ENCODE measurements at regions not wholly inside any gene's neighbourhood (a gene's known extent, or its start where the extent isn't known, plus 50 kb on each side); places are given as distances from the start of the nearest gene placed in this dataset.

DNA sequence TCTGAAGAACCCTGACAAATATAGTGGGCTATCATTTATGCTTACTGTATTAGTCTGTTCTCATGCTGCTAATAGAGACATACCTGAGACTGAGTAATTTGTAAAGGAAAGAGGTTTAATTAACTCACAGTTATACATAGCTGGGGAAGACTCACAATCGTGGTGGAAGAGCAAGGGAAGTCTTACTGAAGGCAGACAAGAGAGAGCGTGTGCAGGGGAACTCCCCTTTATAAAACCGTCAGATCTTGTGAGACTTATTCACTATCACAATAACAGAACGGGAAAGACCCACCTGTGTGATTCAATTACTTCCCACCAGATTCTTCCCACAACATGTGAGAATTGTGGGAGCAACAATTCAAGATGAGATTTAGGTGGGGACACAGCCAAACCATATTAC, 526.8 kb upstream of the GOT2 start:
- H3K9me3 ChIP-seq (replicated peaks; ENCODE audit: control insufficient read depth, insufficient read depth, low read length), result no peaks in the 10 kb centered on the region
- no peak for FAIRE-seq
- SMC1A ChIA-PET (ENCODE audit: uncharacterized antibody, unreplicated experiment), result no interaction called here
- BruUV-seq (replicated peaks), result no TSS peak
- H3K4me2 ChIP-seq (ENCODE audit: control insufficient read depth, insufficient read depth), result no peak overlapping the region
- RAD21 ChIA-PET (ENCODE audit: unreplicated experiment), result no interaction called here
- no peak for TF ChIP-seq KLF5 (IDR thresholded peaks at IDR 0.05; ENCODE audit: partially characterized antibody)
- TF ChIP-seq, protein P1, sequence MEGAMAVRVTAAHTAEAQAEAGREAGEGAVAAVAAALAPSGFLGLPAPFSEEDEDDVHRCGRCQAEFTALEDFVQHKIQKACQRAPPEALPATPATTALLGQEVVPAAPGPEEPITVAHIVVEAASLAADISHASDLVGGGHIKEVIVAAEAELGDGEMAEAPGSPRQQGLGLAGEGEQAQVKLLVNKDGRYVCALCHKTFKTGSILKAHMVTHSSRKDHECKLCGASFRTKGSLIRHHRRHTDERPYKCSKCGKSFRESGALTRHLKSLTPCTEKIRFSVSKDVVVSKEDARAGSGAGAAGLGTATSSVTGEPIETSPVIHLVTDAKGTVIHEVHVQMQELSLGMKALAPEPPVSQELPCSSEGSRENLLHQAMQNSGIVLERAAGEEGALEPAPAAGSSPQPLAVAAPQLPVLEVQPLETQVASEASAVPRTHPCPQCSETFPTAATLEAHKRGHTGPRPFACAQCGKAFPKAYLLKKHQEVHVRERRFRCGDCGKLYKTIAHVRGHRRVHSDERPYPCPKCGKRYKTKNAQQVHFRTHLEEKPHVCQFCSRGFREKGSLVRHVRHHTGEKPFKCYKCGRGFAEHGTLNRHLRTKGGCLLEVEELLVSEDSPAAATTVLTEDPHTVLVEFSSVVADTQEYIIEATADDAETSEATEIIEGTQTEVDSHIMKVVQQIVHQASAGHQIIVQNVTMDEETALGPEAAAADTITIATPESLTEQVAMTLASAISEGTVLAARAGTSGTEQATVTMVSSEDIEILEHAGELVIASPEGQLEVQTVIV (IDR thresholded peaks at IDR 0.05; ENCODE audit: borderline replicate concordance, partially characterized antibody), result no peak
- CTCF ChIA-PET, result no interaction called here
- intact Hi-C loops (cut with micrococcal nuclease; ENCODE audit: unreplicated experiment) (no loop called here), in situ Hi-C loops (cut with MboI) (no loop called here)
- WGBS (ENCODE audit: insufficient coverage, insufficient replicate concordance, low lambda C conversion rate, missing lambda C conversion rate), result 33% methylated on average over 4 of the region's 4 CpGs
- H3K36me3 ChIP-seq (ENCODE audit: control insufficient read depth in 2 of 2, insufficient read depth in 2 of 2, low read length in 1 of 2), result no peaks in the 10 kb centered on the region
- no peaks in the 10 kb centered on the region for H3K79me2 ChIP-seq (ENCODE audit: control insufficient read depth, insufficient read depth, low read length)
- no peaks in the 10 kb centered on the region for H4K20me1 ChIP-seq (ENCODE audit: control insufficient read depth, insufficient read depth)
- H3K9ac ChIP-seq (ENCODE audit: control insufficient read depth, insufficient read depth, low read length), result no peak overlapping the region
- no peak overlapping the region for H3K4me3 ChIP-seq
- POLR2A ChIA-PET, result no interaction called here
- H3K27me3 ChIP-seq (replicated peaks in 1 of 2; ENCODE audit: control insufficient read depth in 2 of 2, insufficient read depth in 2 of 2, low read length in 1 of 2), result no peaks in the 10 kb centered on the region
- H3K4me1 ChIP-seq (ENCODE audit: control insufficient read depth, insufficient read depth, low read length), result no peaks in the 10 kb centered on the region
- ATAC-seq, result no peak
- no peak overlapping the region for H2AFZ ChIP-seq (ENCODE audit: control insufficient read depth, low read depth, low read length)
- DNase-seq (ENCODE audit: low read depth, low spot score), result no peak
- H3K27ac ChIP-seq (ENCODE audit: control insufficient read depth, insufficient read depth), result no peak overlapping the region

DNA sequence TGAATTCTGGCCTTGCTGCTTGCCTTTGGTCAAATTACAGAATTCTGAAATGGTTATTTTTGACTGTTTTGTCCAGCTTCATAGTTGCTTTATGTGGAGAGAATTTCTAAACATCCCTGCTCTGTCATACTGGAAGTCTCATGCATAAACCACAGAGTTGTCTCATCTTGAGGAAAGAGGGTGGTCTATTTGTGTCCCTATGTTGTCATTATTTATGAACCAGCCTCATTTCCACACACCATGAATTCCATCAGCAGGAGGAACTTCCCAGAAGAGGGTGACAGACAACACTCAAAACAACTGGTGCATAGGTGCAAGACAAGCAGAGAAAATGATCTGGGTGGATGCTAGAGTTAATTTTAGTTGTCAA, 525.8 kb upstream of the GOT2 start:
- Histone ChIP-seq H4K20me1 (ENCODE audit: control insufficient read depth, insufficient read depth) (no peaks in the 10 kb centered on the region), H3K4me3 (no peak overlapping the region), H3K79me2 (ENCODE audit: control insufficient read depth, insufficient read depth, low read length) (no peaks in the 10 kb centered on the region), H3K9me3 (replicated peaks; ENCODE audit: control insufficient read depth, insufficient read depth, low read length) (no peaks in the 10 kb centered on the region), H3K27ac (ENCODE audit: control insufficient read depth, insufficient read depth) (no peak overlapping the region), H2AFZ (ENCODE audit: control insufficient read depth, low read depth, low read length) (no peak overlapping the region), H3K27me3 (replicated peaks in 1 of 2; ENCODE audit: control insufficient read depth in 2 of 2, insufficient read depth in 2 of 2, low read length in 1 of 2) (no peaks in the 10 kb centered on the region), H3K4me1 (ENCODE audit: control insufficient read depth, insufficient read depth, low read length) (no peaks in the 10 kb centered on the region), H3K4me2 (ENCODE audit: control insufficient read depth, insufficient read depth) (no peak overlapping the region), H3K36me3 (ENCODE audit: control insufficient read depth in 2 of 2, insufficient read depth in 2 of 2, low read length in 1 of 2) (no peaks in the 10 kb centered on the region), H3K9ac (ENCODE audit: control insufficient read depth, insufficient read depth, low read length) (no peak overlapping the region)
- ATAC-seq (no peak), FAIRE-seq (no peak), DNase-seq (ENCODE audit: low read depth, low spot score) (no peak)
- in situ Hi-C loops (cut with MboI) (no loop called here), intact Hi-C loops (cut with micrococcal nuclease; ENCODE audit: unreplicated experiment) (loop anchor here (10.0 kb wide), 1 partner anchor 415 kb away; no protein-coding TSS in a partner anchor)
- RAD21 ChIA-PET (ENCODE audit: unreplicated experiment), result no interaction called here
- BruUV-seq (replicated peaks), result no TSS peak
- TF ChIP-seq RUNX3 (IDR thresholded peaks at IDR 0.05; ENCODE audit: low read length), result peak; percentile 48; the same call in 1 of the 2 replicates
- no peak for TF ChIP-seq ZNF217 (IDR thresholded peaks at IDR 0.05)
- TF ChIP-seq CBX5 (IDR thresholded peaks at IDR 0.05; ENCODE audit: low read depth), result no peak
- CTCF ChIA-PET, result no interaction called here
- SMC1A ChIA-PET (ENCODE audit: uncharacterized antibody, unreplicated experiment), result no interaction called here
- POLR2A ChIA-PET, result no interaction called here
